SU-DHL-6 (cell line): ENCODE measurements at regions not wholly inside any gene's neighbourhood (a gene's known extent, or its start where the extent isn't known, plus 50 kb on each side); places are given as distances from the start of the nearest gene placed in this dataset.

ENCODE experiments used
- EZH2phosphoT487 ChIP-seq: fragments of 200-600 bp; sonication (generic), shearing (Covaris generic); conservative IDR thresholded peaks from 2 replicates; pipeline ENCODE4 v1.6.1; 2018; ENCODE audit warnings: mild to moderate bottlenecking, antibody characterized with exemption, low read length, moderate library complexity, mixed read lengths
- TF ChIP-seq, protein P1 (sequence below): fragments of 200-600 bp; sonication (generic); IDR thresholded peaks from one replicate; pipeline ENCODE4 v1.5.1; 2017; ENCODE audit warnings: antibody characterized with exemption, mild to moderate bottlenecking, low read length, moderate library complexity; ENCODE audit not compliant: insufficient read depth, poor library complexity, severe bottlenecking

DNA sequence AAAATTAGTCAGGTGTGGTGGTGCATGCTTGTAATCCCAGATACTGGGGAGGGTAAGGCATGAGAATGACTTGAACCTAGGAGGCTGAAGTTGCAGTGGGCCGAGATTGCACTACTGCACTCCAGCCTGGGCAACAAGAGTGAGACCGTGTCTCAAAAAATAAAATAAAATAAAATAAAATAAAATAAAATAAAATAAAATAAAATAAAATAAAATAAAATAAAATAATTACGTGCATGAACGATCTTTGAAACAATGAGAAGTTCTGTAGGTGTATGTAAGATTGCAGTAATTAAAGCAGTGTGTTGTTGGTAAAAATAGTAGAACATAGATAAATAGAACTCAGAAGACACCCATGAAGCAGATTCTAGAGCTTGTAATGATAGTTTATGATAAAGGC lies 348.5 kb downstream of the ANKRD30A start:
- no peak for TF ChIP-seq EZH2phosphoT487
- TF ChIP-seq, protein P1, sequence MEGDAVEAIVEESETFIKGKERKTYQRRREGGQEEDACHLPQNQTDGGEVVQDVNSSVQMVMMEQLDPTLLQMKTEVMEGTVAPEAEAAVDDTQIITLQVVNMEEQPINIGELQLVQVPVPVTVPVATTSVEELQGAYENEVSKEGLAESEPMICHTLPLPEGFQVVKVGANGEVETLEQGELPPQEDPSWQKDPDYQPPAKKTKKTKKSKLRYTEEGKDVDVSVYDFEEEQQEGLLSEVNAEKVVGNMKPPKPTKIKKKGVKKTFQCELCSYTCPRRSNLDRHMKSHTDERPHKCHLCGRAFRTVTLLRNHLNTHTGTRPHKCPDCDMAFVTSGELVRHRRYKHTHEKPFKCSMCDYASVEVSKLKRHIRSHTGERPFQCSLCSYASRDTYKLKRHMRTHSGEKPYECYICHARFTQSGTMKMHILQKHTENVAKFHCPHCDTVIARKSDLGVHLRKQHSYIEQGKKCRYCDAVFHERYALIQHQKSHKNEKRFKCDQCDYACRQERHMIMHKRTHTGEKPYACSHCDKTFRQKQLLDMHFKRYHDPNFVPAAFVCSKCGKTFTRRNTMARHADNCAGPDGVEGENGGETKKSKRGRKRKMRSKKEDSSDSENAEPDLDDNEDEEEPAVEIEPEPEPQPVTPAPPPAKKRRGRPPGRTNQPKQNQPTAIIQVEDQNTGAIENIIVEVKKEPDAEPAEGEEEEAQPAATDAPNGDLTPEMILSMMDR: no peak
